Inflammatory macrophage treated with lipopolysaccharide for 4 hours (primary cell): ENCODE measurements at regions not wholly inside any gene's neighbourhood (a gene's known extent, or its start where the extent isn't known, plus 50 kb on each side); places are given as distances from the start of the nearest gene placed in this dataset.
"Not testable (repeated sequence)": the region's sequence is repeated elsewhere in the genome, so short reads cannot be mapped to it uniquely, and the experiment has no call there.

Experiments
- DNase-seq: peaks from one replicate; pipeline ENCODE4 v3.0.0-alpha.2; 2020

DNA sequence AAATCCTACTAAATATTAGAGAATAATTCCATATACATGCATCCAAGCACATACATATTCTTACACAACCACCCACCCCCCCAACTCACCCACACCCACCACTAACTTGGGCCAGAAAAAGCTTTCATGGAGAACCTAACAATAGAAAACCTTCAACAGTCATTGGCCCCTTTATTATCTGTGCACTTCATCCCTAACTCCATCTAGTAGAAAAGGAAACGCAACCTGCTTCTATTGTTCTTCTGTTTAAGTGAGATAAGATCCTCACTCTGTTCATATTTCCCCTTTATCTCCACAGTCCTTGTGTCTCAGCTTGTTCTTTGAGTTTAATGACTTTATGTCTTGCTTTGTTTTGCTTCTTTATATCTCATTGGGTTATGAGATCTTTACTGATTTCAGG is 1740.2 kb upstream of the CELF4 start:
- no peak for DNase-seq

DNA sequence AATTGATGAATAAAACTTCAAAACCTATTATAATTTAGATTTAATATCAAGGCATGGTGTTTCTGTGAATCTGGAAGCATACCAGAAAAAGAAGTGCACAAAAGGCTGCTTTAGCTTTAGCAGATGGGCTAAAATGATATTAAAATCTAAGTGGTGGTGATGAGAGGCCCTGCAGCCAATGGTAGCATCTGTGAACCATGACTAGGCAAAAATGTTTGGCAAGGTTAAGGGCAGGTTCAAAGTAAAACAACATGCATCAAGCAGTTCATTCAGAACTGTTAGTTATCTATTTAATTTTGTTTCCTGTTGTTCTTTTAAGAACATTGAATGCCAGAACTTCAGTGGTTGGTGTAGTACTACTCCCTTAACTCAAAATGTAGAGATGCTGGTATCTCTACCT is 1736.9 kb upstream of the CELF4 start:
- DNase-seq: no peak

DNA sequence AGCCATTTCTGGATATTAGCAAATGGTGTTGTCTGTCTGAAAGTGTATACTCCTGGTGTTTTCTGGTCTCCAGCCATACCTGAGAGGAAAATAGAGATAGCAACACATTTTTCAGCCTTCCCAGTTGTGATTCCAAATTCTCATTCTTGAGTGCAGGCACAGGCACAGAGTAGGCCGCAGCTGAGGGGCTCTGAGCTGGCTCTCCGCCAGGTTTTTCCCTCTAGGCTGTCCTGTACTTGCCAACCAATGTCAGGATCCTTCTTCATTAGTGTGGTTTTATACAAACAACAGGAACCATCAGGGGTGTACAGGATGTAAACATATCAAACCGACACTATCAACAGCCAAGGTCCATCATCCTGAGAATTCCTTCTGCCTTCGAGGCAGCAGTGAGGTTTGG is 1733.6 kb upstream of the CELF4 start:
- no peak for DNase-seq

DNA sequence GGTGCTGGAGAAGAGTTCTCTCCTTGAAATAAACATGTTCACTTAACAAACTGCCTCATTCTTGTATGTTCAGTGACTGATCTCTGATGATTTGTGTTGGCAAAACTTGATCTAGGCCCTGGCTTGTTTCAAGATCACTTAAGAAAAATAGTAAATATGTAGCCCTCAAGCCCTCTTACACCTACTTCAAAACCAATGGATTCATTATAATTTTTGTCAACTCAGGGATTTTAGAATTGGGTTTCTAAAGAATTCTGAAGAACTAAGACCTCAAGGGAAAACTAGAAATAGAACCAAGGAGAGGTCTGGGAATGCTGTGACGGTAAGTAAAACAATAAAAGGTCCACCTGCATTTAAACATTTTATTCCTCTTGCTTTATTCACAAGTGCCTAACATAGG is 1731.6 kb upstream of the CELF4 start:
- DNase-seq: no peak

DNA sequence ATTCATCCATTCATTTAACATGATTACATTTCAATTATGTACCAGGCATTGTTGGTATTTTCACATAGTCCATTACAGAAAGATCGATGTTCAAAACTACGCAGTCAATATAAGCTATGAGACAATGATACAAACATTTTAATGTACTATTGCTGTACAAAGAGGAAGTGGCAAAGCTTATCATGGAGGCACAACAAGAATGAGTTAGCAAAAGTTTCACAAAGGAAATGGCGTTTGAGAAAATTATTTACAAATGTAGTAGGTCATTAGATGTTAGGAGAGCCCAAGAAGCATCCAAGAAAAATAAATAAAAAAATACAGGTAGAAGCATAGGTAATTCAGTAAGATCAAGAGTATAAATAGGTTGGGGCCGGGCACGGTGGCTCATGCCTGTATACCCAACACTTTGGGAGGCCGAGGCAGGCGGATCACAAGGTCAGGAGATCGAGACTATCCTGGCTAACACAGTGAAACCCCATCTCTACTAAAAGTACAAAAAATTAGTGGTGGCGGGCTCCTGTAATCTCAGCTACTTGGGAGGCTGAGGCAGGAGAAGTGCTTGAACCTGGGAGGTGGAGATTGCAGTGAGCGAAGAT is 1730.8 kb upstream of the CELF4 start:
- no peak for DNase-seq

DNA sequence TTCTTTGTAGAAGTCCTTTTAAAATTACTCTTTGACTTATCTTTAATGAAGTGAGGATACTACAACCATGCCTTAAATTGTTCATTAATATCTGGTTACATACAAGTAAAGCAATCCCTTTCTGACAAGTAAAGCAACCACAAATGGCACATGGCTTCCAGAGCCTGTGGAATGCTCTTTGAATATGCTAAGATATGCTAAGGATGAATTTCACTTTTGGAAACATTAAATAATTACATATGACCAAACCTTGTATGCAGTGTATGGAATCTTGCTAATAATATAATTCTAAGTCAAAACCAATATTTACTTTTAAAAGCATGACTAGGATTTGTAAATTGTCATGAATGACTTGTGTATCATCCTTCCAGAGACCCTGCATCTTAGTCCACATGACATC is 1711.2 kb upstream of the CELF4 start:
- DNase-seq: no peak

DNA sequence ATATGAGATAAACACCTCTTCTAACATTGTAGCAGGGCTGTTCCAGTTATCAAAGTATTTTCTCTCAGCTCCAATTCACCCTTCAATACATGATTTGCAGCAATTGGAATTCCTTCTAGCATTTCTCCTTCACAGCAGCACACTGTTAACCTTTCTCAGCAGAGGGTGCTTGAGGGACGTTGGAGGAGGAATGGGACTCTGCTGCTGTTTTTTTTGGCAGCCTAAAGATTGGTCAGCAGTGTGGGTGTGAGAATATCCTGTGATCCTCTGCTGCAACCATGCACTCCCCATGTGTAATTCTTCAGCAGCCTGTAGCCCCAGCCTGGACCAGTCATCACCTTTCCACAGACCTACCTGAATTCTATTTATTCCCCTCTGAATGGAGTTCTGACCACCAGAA is 1708.9 kb upstream of the CELF4 start:
- no peak for DNase-seq

DNA sequence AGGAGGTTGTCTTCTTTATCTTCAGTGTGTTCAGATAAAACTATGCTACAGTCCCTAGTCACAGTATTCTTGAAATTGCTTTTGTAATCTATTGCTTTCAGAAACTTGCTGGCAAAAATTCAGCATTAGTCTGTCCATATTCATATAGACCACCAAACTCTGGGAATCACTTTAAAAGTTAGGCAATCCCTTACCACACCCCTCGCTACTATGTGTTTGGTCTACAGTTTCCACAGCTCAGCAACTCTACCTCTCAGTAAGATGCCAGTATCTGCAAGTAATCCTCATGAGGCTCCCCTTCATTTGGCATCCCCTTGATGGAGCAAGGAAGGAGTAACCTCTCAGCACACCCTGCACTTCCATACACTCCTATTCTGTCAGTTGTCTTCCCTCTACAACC is 1706.6 kb upstream of the CELF4 start:
- DNase-seq: no peak

DNA sequence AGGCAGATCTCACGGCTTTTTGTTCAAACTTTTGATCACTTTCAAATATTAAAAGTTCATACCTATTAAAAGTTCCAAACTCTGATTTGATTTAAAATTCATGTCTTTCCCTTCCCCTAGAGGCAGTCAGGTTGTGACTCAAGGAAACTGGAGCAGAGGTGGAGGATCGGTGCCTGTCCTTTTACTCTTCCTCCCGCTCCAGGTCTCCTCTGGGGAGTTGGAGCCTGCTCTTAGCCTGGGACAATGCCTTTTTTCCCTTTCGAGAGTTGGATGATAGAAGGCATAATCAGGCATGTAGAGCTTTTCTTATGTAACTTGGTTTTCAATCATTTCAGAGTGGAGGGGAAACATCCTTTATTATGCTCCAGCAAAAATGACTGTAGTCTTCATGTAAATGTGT is 1706.1 kb upstream of the CELF4 start:
- no peak for DNase-seq

DNA sequence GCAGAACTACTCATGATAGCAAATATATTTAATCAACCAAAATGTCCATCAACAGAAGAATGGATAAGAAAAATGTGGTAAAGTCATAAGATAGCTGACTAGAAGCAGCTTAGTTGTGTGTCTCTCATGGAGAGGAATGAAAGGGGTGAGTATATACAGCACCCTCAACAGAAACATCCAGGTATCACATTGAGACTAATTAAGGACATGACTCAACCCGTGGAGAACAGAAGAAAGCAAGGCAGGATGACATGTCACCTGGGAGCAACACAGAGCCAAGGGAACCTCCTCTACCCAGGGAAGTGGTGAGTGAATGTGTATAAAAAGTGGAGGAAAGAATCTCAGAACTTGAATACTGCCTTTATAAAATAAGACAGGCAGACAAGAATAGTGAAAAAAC is 1695.0 kb upstream of the CELF4 start:
- DNase-seq: no peak

DNA sequence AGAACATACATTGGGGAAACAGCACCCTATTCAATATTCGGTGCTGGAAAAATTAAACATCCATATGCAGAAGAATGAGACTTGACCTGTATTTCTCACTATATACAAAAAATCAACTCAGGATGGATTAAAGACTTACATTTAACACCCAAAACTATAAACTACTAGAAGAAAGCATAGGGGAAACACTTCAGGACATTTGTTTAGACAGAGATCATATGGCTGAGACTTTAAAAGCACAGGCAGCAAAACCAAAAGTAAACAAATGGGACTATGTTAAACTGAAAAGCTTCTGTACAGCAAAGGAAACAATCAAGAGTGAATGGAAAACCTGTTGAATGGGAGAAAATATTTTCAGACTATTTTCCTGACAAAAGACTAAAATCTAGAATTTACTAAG is 1694.1 kb upstream of the CELF4 start:
- DNase-seq: no peak

DNA sequence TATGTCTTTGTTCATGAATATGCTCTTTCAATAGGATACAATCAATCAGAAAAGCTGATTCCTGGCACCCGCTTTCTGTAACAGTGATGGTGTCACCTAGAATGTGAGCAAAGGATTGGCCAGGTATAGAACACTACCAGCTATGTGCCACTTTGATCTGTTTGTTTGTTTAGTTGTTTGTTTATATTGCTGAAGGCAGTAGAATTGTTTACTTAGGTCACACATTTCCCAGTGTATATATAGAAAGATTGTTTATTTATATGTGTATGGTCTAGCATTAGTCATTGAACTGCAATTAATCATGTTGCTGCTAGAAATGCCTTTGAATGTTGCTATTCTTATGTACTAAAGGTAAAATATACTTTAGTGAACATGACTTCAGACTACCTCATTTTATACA is 1678.6 kb upstream of the CELF4 start:
- DNase-seq: no peak

DNA sequence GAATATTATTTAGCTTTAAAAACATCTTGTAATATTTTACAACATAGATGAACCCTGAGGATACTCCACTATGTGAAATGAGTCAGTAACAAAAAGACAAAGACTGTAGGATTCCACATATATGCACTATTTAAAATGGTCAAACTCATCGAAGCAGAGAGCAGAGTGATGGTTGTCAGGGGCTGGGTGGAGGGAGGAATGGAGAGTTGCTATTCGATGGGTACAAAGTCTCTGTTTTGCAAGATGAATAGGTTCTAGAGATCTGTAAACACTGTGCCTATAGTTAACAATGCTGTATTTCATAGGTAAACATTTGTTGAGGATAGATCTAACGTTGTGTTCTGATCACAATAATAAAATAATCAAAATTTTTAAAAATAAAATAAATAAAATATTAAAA is 1675.9 kb upstream of the CELF4 start:
- DNase-seq: no peak

DNA sequence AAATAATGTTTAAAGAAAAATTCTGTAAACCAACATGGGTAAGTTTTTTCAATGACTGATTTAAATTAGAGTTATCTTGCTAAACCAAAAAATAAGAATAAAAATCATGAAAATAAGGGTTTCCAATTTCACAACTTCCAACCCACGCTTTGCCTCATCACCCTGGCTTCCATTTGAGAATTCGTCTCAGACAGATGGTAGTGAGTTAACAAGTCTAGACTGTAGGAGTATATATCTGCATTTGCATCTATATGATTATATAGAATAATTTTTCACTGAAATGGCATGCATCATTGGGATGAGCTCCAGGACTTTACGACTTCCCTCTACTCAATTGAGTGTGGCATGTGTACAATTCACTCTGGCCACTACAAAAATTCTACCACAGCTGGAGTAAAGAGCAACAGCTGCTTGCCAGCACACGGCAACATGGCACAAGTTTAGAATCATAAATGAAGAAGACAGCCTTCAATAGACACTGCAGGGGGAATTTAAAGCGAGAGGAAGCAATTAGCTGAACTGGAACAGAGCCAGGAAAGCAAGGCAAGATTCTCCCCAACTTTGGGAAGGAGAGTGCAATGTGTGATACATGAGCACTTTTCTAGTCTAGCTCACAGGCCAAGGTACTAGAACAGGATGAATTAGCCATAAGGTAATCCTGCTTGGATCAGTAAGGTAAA is 1673.5 kb upstream of the CELF4 start:
- DNase-seq: no peak

DNA sequence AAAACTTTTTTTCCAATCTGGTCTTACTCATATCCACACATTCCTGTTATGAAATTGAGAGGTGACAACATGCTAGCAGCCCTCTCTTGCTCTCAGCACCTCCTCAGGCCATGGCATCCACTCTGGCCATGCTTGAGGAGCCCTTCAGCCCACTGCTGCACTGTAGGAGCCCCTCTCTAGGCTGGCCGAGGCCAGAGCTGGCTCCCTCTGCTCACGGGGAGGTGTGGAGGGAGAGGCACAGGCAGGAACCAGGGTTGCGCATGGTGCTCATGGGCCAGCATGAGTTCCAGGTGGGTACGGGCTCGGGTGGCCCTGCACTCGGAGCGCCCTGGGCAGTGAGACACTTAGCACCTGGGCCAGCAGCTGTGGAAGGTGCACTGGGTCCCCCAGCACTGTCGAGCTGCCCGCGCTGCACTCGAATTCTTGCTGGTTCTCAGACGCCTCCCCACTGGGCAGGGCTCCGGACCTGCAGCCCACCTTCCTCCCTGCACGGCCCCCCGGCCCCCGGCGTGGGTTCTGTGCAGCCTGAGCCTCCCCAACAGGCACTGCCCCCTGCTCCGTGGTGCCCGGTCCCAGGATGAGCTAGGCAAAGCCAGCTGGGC is 1669.6 kb upstream of the CELF4 start:
- no peak for DNase-seq

DNA sequence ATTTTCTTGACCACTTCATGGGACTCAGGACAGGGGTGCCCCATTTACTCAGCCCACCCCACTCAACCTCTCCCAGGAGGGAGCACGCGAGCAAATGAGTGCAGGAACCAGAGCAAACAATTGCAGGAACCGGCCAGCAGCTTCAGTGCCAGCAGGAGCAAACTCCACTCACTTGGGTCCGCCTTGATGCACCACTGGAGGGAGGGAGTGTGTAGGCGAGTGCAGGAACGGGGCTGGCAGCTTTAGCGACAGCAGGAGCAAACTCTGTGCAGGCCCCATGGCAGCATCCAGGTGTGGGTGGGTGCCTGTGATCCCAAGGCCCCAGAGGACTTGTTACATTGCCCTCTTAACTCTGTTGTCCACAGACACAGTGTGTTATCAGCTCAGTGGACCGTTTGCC is 1667.3 kb upstream of the CELF4 start:
- no peak for DNase-seq

DNA sequence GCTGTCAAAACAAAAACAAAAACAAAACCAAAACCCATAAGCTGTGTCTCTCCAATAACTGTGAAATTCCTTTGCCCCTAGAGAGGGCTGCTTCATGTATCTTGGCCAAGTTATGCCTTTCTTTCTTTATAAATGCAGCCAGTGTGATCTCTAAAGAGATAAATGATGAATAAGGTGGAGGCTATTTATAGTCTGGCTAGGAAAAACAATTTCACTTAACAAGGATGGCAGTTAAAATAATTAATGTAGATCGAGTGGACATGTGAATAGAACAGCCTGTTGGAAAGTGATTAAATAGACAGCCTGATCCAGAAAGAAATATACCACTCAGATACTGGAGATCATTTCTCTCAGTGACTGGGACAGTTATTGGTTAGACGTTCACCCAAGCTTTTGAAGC is 1666.9 kb upstream of the CELF4 start:
- no peak for DNase-seq

DNA sequence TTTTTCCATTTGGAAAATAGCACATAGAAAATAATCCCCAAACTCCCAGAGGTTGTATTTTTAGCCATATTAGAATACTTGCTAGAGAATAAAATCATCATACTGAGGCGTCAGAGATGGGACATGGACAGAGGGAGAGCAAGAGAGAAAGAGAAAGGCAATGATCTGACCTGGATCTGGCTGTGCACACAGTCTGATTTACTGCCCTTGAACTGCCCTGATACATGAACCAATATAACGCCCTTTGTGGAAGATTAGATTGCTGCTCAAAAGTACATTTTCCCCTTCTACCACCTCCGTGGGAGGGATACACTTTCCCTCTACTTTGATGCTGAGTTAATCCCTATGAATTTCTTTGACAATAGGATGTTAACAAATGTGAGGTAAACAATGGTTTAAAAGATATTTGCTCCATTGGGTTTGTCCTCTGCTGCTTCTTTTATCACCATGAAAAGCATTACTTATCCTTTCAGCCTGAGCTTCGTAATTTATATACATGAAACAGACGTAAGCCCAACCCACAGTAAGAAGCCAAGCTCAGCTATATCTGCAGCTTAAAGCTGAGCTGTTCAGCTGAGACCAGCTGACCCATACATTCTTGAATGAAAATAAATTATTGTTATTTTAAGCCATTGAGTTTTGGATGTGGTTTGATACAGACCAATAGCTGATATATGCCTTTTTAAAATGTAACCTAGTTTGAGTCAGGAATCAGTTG is 1664.6 kb upstream of the CELF4 start:
- no peak for DNase-seq

DNA sequence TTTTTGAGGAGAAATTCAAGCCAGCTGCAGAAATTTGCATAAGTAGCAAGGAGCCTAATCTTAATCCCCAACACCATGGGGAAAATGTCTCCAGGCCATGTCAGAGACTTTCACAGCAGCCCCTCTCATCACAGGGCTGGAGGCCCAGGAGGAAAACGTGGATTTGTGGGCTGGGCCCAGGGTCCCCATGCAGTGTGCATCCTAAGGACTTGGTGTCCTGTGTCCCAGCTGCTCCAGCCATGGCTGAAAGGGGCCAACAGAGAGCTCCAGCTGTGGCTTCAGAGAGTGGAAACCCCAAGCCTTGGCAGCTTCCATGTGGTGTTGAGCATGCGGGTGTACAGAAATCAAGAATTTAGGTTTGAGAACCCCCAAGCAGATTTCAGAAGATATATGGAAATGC is 1662.2 kb upstream of the CELF4 start:
- not testable (repeated sequence) for DNase-seq

DNA sequence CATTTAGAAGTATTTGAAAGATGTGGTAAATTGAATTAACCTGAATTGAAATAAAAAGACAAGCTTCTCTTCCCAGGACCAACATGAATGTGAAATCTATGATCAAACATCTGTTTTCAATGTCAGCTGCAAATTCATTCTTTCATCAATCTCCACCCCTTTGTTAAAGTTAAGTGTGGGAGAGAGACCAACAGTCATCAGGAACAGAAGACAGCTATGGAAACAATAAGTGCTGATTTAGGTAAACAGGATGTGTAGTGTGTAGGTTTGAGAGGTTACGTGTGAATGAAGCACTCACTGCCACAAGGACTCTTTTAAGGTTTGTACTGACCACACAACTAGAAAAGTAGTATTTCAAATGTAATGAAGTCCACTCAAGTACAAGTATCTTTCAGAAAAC is 1659.8 kb upstream of the CELF4 start:
- no peak for DNase-seq

DNA sequence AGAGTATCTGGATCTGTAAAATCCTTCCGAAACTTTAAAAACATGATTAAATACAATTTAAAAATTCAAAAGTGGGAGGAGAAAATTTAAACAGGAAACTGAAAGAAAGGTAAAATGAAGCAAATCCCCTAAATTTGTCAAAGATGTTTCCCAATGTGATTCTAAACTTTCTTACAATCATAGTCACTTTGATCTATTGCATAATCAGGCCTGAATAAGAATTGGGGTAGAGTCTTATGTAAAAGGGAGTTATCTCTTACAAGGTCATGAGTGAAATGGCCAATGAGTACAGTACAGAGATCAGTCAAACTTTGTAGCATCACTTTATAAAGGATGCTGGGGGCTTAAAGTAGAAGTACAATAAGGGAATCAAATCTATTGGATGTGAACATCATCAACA is 1657.7 kb upstream of the CELF4 start:
- no peak for DNase-seq

DNA sequence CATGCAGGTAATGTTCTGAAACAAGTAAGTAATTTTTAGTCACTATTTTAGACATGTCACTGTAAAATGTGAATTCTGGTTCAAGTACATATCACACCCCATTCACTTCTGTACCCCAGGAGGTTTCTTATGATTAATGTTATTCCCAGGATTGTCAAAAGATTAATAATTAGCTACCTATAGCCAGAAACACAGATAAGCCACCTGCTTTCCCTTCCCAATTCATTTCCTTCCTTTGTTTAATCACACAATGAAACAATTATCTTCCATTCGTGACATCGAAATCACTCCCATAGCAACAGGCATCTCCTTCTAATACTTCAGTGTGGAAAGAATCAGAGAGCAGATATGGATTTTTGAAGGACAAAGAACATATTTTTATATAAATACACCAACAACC is 1650.3 kb upstream of the CELF4 start:
- DNase-seq: no peak

DNA sequence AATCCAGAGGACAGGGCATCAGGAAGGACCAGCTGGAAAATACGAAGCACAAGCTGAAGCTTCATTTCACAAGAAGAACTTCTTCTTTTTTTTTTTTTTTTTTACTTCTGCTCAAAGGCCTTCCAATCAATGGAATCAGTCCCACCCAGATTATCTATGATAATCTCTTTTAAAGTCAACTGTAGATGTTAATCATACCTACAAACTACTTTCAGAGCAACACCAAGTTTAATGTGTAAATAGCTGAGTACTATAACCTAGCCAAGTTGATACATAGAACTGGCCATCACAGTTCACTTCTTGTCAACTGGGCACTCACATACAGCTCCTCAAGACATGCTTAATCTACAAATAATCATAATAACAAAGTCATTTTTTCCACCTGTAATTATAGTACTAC is 1645.9 kb upstream of the CELF4 start:
- DNase-seq: no peak

DNA sequence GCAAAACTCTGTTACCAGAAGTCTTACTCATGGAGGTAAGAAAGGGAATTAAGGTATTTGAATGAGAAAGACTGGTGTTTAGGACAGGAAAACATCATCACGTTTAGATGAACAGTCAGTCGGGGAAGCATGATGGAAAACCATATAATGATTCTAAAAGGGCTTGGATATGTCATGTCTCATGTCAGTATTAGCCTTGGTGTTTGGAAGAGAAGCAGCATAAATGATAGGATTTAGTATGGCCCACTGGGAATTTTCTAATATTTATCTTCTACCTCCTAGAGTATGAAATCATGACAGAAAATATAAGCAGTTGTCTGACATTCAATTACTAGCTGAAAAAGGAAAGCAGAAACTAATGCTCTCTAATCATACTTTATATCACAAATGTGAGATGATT is 1643.6 kb upstream of the CELF4 start:
- DNase-seq: no peak
